Hindlimb muscle (tissue), 1 donor: ENCODE measurements at regions not wholly inside any gene's neighbourhood (a gene's known extent, or its start where the extent isn't known, plus 50 kb on each side); places are given as distances from the start of the nearest gene placed in this dataset.
"Not testable (repeated sequence)": the region's sequence is repeated elsewhere in the genome, so short reads cannot be mapped to it uniquely, and the experiment has no call there.

Experiments
- DNase-seq: peaks from one replicate; pipeline ENCODE4 v3.0.0-alpha.2; 2013

GRCh38 chrX:113289503-113289902, 448.9 kb upstream of the AMOT start:
- DNase-seq = no peak

DNA sequence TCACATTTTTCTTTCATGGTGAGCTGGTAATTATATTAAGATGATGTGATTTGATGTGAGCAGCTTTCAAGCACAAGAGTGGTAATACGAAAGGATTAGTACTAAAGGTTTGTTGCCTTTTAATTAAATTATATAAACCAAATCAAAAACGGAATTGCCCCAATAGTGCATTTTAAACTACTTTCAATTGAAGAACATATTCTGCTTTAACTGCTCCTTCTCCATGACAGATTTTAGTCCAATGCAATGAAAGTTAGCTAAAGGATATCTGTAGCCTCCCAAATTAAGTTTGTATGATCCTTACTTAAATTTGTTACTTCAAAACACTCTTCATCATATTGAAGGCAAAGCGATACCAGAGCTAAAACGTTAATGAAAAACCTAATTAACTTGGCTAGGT, 447.1 kb upstream of the AMOT start:
- DNase-seq = no peak

DNA sequence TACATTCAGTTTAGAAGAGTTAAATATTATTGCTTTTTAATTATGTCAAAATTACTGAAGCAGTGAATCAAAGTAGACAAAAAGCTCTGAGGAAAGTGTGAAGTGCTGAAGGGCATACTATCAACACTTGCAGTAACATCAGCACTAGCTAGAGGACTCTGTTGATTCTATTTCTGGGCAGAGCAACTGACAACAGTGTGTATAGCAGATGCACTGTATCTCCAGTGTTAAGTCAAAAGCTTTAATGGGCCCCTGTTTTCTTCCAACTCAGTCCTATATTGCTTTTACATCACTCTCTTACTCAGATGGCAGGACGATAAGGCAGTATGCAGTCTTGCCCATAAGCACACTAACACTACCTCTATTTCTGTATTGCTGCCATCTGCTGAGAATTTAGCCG, 435.2 kb upstream of the AMOT start:
- no peak for DNase-seq

DNA sequence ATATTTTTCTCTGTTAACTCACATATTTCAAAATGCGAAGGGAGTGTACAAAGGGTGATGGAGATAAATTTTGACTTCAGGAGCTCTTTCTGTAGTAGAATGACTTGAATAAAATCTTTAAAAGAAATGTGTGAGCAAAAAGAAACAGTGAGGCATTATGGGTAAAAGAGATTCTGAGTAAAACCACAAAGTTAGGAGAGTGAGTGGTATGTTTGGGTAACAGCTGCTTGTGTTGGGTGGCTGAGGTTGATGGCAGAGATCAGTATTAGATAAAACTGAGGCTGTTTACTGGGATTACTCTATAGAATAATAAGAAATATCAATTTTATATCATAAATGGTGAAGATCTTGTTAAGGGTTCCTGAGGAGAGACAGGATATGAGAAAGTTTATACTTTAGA, 434.2 kb upstream of the AMOT start:
- DNase-seq = no peak

DNA sequence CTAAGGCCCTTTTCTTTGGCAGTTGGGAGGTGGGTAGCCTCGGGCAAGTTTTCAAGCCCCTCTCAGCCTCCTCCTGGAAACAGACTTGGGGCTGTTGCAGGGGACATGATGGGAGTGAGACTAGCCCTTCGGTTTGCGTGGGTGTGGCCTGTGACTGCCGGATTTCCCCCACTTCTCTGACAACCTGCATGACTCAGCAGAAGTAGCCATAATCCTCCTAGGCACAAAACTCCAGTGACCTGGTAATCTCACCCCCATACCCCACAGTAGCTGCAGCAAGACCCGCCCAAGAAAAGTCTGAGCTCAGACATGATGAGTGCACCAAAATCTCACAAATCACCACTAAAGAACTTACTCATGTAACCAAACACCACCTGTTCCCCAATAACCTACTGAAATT, 433.7 kb upstream of the AMOT start:
- DNase-seq = no peak

DNA sequence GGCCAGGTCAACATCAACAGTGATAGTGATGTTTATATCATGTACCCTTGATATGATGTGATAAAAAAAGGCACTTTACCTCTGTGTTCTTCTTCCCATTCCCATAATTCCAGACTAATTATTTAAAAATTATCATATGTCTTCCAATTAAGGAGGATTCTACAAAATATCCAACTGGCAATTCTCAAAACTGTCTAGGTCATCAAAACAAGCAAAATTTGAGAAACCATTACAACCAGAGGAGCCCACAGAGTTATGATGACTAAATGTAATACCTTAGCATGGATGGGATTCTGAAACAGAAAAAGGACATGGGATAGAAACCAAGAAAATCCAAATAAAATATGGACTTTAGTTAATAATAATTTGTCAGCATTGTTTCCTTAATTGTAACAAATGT, 428.6 kb upstream of the AMOT start:
- DNase-seq = no peak

GRCh38 chrX:113260474-113260873, 419.8 kb upstream of the AMOT start:
- DNase-seq = no peak

DNA sequence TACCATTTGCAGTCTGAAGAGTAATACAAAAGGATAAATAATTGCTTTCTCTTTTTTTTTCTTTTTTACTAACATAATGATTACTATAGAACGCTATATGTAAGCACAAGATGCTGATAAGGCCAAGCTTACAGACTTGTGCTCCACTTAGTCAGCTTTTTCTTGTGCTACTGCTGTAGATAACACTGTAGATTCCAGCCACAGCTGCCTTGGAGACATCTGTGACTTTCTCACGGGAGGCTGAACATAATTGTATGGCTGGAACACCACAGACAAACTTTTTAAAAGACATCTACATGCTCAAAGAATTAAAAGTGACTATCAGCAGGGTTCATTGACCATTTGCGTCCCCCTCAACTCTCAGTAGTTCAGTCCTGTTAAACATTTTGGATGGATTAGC, 381.7 kb upstream of the AMOT start:
- no peak for DNase-seq

DNA sequence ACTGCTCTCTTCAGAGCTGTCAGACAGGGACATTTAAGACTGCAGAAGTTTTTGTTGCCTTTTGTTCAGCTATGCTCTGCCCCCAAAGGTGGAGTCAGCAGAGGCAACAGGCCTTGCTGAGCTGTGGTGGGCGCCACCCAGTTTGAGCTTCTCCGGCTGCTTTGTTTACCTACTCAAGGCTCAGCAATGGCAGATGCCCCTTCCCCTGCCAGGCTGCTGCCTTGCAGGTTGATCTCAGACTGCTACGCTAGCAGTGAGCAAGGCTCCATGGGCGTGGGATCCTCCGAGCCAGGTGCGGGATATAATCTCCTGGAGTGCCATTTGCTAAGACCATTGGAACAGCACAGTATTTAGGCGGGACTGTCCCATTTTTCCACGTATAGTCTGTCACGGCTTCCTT, 371.4 kb upstream of the AMOT start:
- no peak for DNase-seq

DNA sequence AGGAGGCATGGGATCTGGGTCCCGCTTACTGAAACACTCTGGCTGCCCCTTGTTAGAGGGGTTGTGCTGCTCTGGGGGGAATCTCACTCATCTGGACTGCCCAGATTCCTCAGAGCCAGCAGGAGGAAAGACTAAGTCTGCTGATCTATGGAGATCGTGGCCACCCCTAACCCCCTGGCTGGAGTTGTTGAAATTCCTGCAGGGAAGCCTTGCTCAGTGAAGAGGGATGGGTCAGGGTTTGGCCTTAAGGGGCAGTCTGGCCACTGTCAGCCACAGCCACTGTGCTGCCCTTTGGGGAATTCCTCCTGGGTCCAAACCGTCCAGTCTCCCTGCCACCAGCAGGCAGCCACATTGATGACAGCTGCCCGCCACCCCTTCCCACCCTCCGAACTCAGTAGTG, 362.0 kb upstream of the AMOT start:
- DNase-seq = no peak

DNA sequence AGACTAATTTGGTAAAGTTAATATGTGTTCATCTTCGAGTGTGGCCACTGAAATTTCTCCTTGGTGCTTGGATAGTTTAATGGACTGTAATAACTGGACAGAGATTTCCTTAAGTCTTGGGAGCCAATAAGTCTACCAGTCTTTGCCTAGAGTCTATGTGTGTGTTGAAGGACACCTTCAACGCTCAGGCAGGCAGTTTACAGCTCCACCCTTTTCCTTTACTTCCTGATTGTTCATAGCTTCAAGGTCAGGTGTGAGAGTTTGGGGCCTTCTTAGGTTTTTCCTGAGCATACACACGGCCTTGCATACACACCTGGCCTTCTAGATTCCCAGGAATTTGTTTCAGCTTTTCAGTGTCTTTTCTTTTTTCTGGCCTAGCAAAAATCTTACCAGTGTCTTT, 355.3 kb upstream of the AMOT start:
- DNase-seq = no peak

GRCh38 chrX:113192418-113192817, 351.8 kb upstream of the AMOT start:
- no peak for DNase-seq

- no peak for DNase-seq
These were observed 316.9 kb upstream of the AMOT start for GRCh38 chrX:113157496-113157895.

DNA sequence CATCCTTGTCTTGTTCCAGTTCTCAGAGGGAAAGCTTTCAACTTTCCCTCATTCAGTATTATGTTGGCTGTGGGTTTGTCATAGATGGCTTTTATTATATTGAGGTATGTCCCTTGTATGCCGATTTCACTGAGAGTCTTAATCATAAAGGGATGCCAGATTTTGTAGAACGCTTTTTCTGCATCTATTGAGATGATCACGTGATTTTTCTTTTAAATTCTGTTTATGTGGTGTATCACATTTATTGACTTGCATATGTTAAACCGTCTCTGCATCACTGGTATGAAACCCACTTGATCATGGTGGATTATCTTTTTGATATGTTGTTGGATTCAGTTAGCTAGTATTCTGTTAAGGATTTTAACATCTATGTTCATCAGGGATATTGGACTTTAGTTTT, 313.7 kb upstream of the AMOT start:
- not testable (repeated sequence) for DNase-seq

DNA sequence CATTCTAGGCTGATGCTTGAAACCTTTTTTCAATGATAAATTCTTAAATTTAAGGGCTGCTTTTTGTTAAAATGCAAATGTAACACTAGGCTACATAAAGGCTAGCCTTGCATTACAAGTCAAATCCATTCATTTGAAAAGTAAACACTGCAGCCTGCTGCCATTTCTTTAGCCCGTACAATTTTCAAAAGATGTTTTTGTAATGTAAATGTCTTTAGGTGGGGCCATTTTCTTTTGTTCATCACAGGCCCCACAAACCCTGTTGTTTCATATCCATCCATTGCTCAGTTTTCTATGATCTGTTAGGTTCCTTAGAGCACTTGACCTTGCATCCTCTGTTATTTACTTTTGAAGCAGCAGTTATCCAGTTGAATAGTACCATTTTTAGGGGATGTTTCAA, 296.2 kb upstream of the AMOT start:
- no peak for DNase-seq

DNA sequence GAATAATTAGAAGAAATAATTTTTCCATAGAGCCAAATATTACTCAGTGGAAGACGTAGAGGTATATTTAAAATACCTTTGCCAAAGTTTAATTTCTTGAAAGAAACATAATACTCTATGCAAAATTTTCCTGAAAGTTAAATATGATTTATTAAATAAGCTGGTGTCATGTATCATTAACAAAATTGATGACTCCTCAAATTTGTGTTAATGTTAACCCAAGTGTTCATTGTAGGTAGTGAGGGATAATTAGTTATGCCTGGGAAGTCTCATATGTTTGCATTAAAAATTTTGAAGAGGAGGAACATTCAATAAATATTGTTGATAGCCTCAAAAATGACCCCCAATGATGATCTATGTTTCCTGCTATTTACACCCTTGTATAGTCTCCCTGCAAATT, 292.7 kb upstream of the AMOT start:
- no peak for DNase-seq

GRCh38 chrX:113124693-113125092, 284.1 kb upstream of the AMOT start:
- no peak for DNase-seq

DNA sequence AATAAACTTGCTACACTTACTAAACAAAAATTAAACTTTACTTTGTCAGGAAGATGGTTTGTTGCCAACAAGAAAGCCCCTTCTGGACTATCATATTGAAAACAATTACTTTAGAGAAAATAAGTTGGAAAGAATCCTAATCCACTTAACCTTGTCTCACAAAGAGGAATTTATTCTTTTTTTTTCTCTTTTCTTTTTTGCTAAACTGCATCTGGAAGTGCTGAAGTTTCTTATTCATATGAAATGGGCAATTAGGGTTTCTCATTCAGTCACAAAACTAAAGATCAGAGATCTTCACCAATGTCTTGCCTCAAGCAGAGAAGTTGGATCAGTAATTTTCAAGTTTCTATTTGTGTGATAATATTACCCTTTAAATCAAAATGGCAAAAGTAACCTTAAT, 234.9 kb upstream of the AMOT start:
- no peak for DNase-seq

GRCh38 chrX:113059714-113060113, 219.1 kb upstream of the AMOT start:
- DNase-seq = no peak

GRCh38 chrX:113058634-113059033, 218.0 kb upstream of the AMOT start:
- DNase-seq = no peak

DNA sequence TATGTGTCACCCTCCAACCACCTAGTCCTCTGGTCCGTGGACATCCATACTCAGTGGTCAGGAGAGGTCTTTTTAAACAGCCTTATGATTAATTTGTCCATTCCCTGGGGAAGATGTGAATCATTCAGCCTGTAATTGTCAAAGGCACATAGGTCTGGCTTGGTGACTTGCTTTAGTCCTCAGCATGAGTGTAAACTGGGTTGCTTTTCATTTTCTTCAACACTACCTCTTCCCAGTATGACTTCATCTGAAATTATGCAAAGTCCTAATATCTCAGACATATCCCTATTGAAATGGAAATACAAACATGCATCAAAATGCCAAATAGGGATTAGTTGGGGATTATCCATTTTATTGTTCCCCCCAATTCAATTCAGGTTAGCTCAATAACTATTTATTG, 208.3 kb upstream of the AMOT start:
- DNase-seq = no peak

DNA sequence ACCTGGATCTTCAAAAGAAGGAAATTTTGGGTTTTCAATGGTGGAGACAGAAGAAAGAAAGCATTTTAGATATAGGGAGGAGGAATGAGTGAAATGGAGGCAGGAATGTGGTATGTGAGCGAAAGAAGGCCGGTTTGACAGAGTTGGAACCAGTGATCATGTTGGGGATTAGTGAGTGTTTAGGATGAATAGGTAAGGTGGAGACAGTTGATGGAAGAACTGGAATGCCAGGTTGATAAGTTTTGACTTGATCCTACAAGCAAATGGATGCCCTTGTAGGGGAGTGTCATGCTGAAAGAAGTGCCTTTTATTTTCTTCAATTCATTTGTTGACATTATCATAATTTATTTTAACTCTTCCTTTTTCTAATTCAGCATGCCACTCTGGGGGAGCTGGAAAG, 207.8 kb upstream of the AMOT start:
- no peak for DNase-seq

- no peak for DNase-seq
These were observed 193.5 kb upstream of the AMOT start for GRCh38 chrX:113033966-113034680.

DNA sequence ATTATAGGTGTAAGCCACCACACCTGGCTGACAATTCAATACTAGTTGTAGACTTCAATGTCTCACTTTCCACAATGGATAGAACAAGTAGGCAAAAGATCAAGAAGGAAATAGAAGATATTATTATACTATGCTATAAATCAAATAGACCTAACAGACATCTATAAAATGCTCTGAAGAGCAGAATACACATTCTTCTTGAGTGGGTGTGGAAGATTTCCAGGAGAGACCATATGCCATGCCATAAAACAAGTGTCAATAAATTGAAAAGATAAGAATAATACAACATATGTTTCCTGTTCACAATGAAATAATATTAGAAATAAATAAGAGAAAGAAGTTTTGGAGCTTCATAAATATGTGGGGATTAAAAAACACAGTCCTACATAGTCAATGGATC, 179.3 kb upstream of the AMOT start:
- no peak for DNase-seq

DNA sequence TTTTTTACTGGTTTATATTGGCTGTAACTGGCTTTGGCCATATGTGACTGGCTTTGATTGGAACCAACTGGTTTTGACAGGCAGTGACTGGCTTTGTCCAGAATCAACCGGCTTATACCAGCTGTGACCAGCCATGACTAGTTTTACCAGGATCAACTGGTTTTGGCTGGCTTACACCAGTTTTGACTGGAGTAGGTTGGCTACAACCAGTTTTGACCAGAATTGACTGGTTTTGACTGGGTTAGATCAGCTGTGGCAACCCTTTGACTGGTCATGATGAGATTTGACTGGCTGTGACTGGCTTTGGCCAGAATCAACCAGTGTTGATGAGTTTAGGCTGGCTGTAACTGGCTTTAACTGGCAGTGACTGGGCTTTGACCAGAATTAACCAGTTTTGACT, 169.2 kb upstream of the AMOT start:
- no peak for DNase-seq
